HFFc6 (cell line): ENCODE measurements at regions not wholly inside any gene's neighbourhood (a gene's known extent, or its start where the extent isn't known, plus 50 kb on each side); places are given as distances from the start of the nearest gene placed in this dataset.

Experiments used
- DNase-seq: peaks from one replicate; pipeline ENCODE4 v3.0.0-alpha.2; 2018
- H3K27ac Mint-ChIP-seq: 2 replicates; pipeline ENCODE4 v1.8.0; 2020; ENCODE audit warnings: mild to moderate bottlenecking, mixed read lengths
- H3K27me3 Mint-ChIP-seq: 2 replicates; pipeline ENCODE4 v1.8.0; 2021; ENCODE audit warnings: mild to moderate bottlenecking, moderate library complexity, mixed read lengths; ENCODE audit not compliant: insufficient read depth
- H3K36me3 Mint-ChIP-seq: 2 replicates; pipeline ENCODE4 v1.8.0; 2021; ENCODE audit warnings: low read depth, mixed read lengths
- H3K4me1 Mint-ChIP-seq: 2 replicates; pipeline ENCODE4 v1.8.0; 2020; ENCODE audit warnings: low read depth, mixed read lengths
- H3K4me3 Mint-ChIP-seq: 2 replicates; pipeline ENCODE4 v1.8.0; 2020; ENCODE audit warnings: mild to moderate bottlenecking, moderate library complexity, mixed read lengths
- H3K9me3 Mint-ChIP-seq: 2 replicates; pipeline ENCODE4 v1.8.0; 2020; ENCODE audit warnings: mild to moderate bottlenecking, mixed read lengths
- CTCF ChIP-seq: fragments of 200-600 bp; sonication (generic); IDR thresholded peaks from 2 replicates; pipeline ENCODE4 v1.5.0; 2021; ENCODE audit warnings: antibody characterized with exemption, mild to moderate bottlenecking

- TF ChIP-seq CTCF: no peak
- Mint-ChIP-seq H3K27me3 (peaks cover 13% of the 10 kb centered on the region), H3K4me3 (no peak overlapping the region; the same call in 1 of the 2 replicates), H3K4me1 (peaks cover 20% of the 10 kb centered on the region), H3K9me3 (no peaks in the 10 kb centered on the region), H3K36me3 (no peaks in the 10 kb centered on the region), H3K27ac (0 out of 2 replicates have a peak overlapping the region, but pooled peaks have one; percentile 12)
- no peak for DNase-seq
Observed at GRCh38 chr5:61622156-61622555, 290.1 kb downstream of the ZSWIM6 start.

- peak; percentile 49 for TF ChIP-seq CTCF
- peaks cover 20% of the 10 kb centered on the region for H3K4me1 Mint-ChIP-seq
Observed at GRCh38 chr5:61623401-61624069, 291.5 kb downstream of the ZSWIM6 start.

GRCh38 chr5:61624553-61625136 lies 292.6 kb downstream of the ZSWIM6 start:
- peaks cover 20% of the 10 kb centered on the region for H3K4me1 Mint-ChIP-seq
- H3K27me3 Mint-ChIP-seq: peaks cover 15% of the 10 kb centered on the region
- no peak overlapping the region for H3K27ac Mint-ChIP-seq
- peak overlapping the region; percentile 72 for H3K4me3 Mint-ChIP-seq
- DNase-seq: no peak
- no peak for TF ChIP-seq CTCF
- H3K36me3 Mint-ChIP-seq: no peaks in the 10 kb centered on the region
- H3K9me3 Mint-ChIP-seq: no peaks in the 10 kb centered on the region

More at GRCh38 chr5:61623401-61624069, 291.5 kb downstream of the ZSWIM6 start:
- Mint-ChIP-seq H3K4me3 (no peak overlapping the region), H3K36me3 (no peaks in the 10 kb centered on the region), H3K27me3 (peaks cover 16% of the 10 kb centered on the region), H3K9me3 (no peaks in the 10 kb centered on the region), H3K27ac (no peak overlapping the region)
- DNase-seq: no peak

- H3K36me3 Mint-ChIP-seq: no peaks in the 10 kb centered on the region
- H3K4me3 Mint-ChIP-seq: peak overlapping the region; percentile 72
- H3K9me3 Mint-ChIP-seq: no peaks in the 10 kb centered on the region
- no peak for DNase-seq
- no peak overlapping the region for H3K27ac Mint-ChIP-seq
- H3K4me1 Mint-ChIP-seq: peaks cover 20% of the 10 kb centered on the region
- TF ChIP-seq CTCF: no peak
- peaks cover 15% of the 10 kb centered on the region for H3K27me3 Mint-ChIP-seq
Observed at GRCh38 chr5:61625137-61625561, 293.1 kb downstream of the ZSWIM6 start.

- TF ChIP-seq CTCF: no peak
- Mint-ChIP-seq H3K27me3 (peaks cover 20% of the 10 kb centered on the region), H3K4me1 (peaks cover 20% of the 10 kb centered on the region), H3K36me3 (no peaks in the 10 kb centered on the region), H3K4me3 (peak overlapping the region; percentile 72), H3K9me3 (no peaks in the 10 kb centered on the region), H3K27ac (no peak overlapping the region)
- DNase-seq: no peak
Observed at GRCh38 chr5:61625681-61626621, 293.9 kb downstream of the ZSWIM6 start.
